ENCODE measurements at regions not wholly inside any gene's neighbourhood (a gene's known extent, or its start where the extent isn't known, plus 50 kb on each side); places are given as distances from the start of the nearest gene placed in this dataset.

DNA sequence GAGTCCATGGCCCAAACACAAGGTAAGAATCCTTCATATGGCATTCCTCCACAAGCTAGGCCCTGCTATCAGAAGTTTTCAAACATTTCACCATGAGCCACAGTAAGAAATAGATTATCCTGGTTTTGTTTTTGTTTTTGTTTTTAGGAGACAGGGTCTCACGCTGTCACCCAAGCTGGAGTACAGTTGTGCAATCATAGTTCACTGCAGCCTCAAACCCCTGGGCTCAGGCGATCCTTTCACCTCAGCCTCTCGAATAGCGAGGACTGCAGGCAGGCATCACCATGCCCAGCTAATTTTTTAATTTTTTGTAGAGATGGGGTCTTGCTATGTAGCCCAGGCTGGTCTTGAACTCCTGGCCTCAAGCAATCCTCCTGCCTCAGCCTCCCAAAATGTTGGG is 218.8 kb downstream of the TOMM20 start:
- no peak for DNase-seq (ENCODE audit: low spot score)
- Mint-ChIP-seq H3K27ac (ENCODE audit: unreplicated experiment) (no peak overlapping the region), H3K27me3 (ENCODE audit: unreplicated experiment) (peaks cover 15% of the 10 kb centered on the region), H3K36me3 (ENCODE audit: low read depth, unreplicated experiment) (no peaks in the 10 kb centered on the region), H3K9me3 (ENCODE audit: unreplicated experiment) (no peaks in the 10 kb centered on the region), H3K4me1 (ENCODE audit: unreplicated experiment) (peaks cover 43% of the 10 kb centered on the region), H3K4me3 (ENCODE audit: unreplicated experiment) (no peak overlapping the region)
- TF ChIP-seq, protein P1, sequence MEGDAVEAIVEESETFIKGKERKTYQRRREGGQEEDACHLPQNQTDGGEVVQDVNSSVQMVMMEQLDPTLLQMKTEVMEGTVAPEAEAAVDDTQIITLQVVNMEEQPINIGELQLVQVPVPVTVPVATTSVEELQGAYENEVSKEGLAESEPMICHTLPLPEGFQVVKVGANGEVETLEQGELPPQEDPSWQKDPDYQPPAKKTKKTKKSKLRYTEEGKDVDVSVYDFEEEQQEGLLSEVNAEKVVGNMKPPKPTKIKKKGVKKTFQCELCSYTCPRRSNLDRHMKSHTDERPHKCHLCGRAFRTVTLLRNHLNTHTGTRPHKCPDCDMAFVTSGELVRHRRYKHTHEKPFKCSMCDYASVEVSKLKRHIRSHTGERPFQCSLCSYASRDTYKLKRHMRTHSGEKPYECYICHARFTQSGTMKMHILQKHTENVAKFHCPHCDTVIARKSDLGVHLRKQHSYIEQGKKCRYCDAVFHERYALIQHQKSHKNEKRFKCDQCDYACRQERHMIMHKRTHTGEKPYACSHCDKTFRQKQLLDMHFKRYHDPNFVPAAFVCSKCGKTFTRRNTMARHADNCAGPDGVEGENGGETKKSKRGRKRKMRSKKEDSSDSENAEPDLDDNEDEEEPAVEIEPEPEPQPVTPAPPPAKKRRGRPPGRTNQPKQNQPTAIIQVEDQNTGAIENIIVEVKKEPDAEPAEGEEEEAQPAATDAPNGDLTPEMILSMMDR (IDR thresholded peaks at IDR 0.05; ENCODE audit: unreplicated experiment) = no peak

DNA sequence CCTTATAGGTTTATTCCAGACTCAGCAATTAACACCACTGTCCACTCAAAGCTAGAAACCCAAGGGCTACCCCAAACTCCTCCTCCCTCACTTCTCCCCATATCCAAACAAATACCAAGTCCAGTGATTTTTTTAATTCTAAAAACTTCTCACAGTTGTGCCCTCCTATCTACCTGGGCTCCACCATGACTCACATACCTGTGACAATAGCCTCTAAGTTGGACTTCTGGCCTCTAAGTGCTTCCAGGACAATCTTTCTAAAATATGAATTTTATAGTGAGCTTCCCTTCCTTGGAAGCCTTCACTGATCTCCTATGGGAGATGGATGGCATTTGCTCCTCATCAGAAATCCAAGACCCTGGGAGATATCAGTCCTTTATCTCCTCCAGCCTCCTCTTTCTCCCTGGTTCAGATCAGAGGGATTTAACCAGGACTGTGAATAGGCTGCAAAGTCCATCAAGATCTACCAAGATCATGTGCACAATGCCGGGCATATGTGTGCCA is 219.3 kb downstream of the TOMM20 start:
- H3K27ac Mint-ChIP-seq (ENCODE audit: unreplicated experiment) = peak overlapping the region; percentile 43
- TF ChIP-seq, protein P1 (IDR thresholded peaks at IDR 0.05; ENCODE audit: unreplicated experiment) = no peak
- H3K4me1 Mint-ChIP-seq (ENCODE audit: unreplicated experiment) = peaks cover 43% of the 10 kb centered on the region
- no peaks in the 10 kb centered on the region for H3K9me3 Mint-ChIP-seq (ENCODE audit: unreplicated experiment)
- no peak for DNase-seq (ENCODE audit: low spot score)
- H3K27me3 Mint-ChIP-seq (ENCODE audit: unreplicated experiment) = peaks cover 11% of the 10 kb centered on the region
- no peaks in the 10 kb centered on the region for H3K36me3 Mint-ChIP-seq (ENCODE audit: low read depth, unreplicated experiment)
- H3K4me3 Mint-ChIP-seq (ENCODE audit: unreplicated experiment) = no peak overlapping the region

DNA sequence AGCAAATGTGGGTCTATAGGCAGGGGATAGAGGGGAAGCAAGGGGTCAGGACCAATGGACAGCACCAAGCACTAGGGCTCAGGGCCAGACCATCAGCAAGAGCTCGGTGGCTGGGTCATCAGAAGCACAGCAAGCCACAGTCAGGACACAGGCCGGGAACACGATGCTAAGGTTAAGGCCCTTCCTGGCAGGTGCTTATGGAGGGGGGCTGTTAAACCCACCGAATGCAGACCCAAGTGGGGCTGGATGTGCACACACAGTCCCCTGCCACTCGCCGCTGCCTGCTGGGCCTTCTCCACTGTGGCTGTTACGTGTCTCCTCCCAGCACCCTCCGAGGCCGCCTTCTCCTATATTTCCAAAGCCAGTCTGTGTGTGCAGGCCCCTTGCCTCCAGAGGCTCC is 220.1 kb downstream of the TOMM20 start:
- TF ChIP-seq, protein P1 (IDR thresholded peaks at IDR 0.05; ENCODE audit: unreplicated experiment) = no peak
- no peak for DNase-seq (ENCODE audit: low spot score)
- Mint-ChIP-seq H3K4me1 (ENCODE audit: unreplicated experiment) (peaks cover 39% of the 10 kb centered on the region), H3K27me3 (ENCODE audit: unreplicated experiment) (peaks cover 10% of the 10 kb centered on the region), H3K4me3 (ENCODE audit: unreplicated experiment) (no peak overlapping the region), H3K36me3 (ENCODE audit: low read depth, unreplicated experiment) (no peaks in the 10 kb centered on the region), H3K27ac (ENCODE audit: unreplicated experiment) (no peak overlapping the region), H3K9me3 (ENCODE audit: unreplicated experiment) (no peaks in the 10 kb centered on the region)

DNA sequence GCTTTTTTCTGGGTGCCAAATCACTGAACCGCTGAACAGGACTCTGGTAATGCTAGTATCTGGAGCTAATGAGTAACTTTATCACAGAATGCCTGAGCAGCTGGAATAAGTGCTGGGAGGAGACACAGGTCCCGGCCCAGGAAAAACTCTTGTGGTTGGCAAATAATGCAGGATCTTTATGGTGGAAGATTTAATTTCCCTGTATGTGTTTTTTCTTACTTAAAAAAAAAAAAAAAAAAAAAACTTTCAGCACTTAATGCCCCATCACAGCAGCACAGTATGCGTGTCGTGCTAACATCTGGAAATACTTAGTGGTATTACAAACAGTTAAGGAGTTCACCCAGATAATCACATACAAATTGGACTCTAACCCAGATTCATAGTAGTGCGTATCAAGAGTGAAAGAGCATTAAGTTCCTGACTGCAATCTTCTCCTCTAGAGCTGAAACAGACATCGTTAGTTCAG is 220.7 kb downstream of the TOMM20 start:
- TF ChIP-seq, protein P1 (IDR thresholded peaks at IDR 0.05; ENCODE audit: unreplicated experiment) = no peak
- no peak for DNase-seq (ENCODE audit: low spot score)
- H3K4me1 Mint-ChIP-seq (ENCODE audit: unreplicated experiment) = peaks cover 36% of the 10 kb centered on the region
- H3K27ac Mint-ChIP-seq (ENCODE audit: unreplicated experiment) = no peak overlapping the region
- H3K27me3 Mint-ChIP-seq (ENCODE audit: unreplicated experiment) = peaks cover 7% of the 10 kb centered on the region
- H3K36me3 Mint-ChIP-seq (ENCODE audit: low read depth, unreplicated experiment) = no peaks in the 10 kb centered on the region
- H3K9me3 Mint-ChIP-seq (ENCODE audit: unreplicated experiment) = no peaks in the 10 kb centered on the region
- H3K4me3 Mint-ChIP-seq (ENCODE audit: unreplicated experiment) = no peak overlapping the region

DNA sequence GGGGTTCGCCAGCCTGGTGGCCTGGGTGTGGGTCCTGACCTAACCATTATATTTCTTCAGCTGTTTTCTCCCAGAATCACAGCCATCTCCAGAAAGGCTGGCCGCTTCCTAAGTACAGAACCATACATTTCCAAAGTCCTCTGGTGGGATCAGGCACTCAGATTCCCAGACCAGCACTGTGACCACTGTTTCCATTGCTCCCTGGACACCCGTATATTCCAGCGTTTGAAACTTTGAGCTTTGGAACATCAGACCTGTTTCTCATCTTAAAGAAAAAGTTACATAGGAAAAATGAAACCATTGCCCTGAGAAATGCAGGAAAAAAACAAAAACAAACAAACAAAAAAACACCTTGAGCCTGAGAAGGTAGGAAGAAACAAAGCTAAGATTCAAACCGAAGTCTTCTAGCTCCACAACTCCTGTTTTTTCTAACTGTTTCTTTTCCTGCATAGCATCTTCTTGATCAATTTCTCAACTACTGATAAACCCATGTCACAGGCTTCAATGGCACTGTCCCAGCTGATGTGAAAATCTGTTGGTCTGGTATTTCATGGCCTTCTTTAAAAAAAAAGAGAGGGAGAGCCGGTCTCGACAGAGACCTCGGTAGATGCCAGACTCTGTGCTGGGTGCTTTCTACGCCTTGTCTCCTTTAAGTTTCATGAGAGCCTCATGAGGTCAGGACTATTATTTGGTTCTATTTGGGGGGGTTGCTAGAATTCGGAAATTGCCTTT is 221.3 kb downstream of the TOMM20 start:
- peaks cover 35% of the 10 kb centered on the region for H3K4me1 Mint-ChIP-seq (ENCODE audit: unreplicated experiment)
- peaks cover 7% of the 10 kb centered on the region for H3K27me3 Mint-ChIP-seq (ENCODE audit: unreplicated experiment)

More for the DNA sequence above, 221.3 kb downstream of the TOMM20 start:
- Mint-ChIP-seq H3K36me3 (ENCODE audit: low read depth, unreplicated experiment) (no peaks in the 10 kb centered on the region), H3K9me3 (ENCODE audit: unreplicated experiment) (no peaks in the 10 kb centered on the region), H3K27ac (ENCODE audit: unreplicated experiment) (no peak overlapping the region), H3K4me3 (ENCODE audit: unreplicated experiment) (no peak overlapping the region)
- DNase-seq (ENCODE audit: low spot score) = no peak
- TF ChIP-seq, protein P1 (IDR thresholded peaks at IDR 0.05; ENCODE audit: unreplicated experiment) = no peak
